GM12892 (cell line): ENCODE measurements at regions not wholly inside any gene's neighbourhood (a gene's known extent, or its start where the extent isn't known, plus 50 kb on each side); places are given as distances from the start of the nearest gene placed in this dataset.

Source experiments
- DNase-seq: peaks from one replicate; pipeline ENCODE4 v3.0.0; 2011; ENCODE audit not compliant: insufficient read length
- FAIRE-seq: peaks from 2 replicates; lab custom pipeline; 2011; peaks lifted over from hg19 to GRCh38; lab: Jason Lieb, UNC
- POLR2A ChIP-seq: IDR thresholded peaks from 2 replicates; pipeline ENCODE4 v1.6.1; 2011; ENCODE audit warnings: low read depth, low read length, control low read depth
- POLR2AphosphoS5 ChIP-seq: IDR thresholded peaks from 2 replicates; pipeline ENCODE4 v1.6.1; 2011; ENCODE audit warnings: low read depth, low read length, control low read depth
- TAF1 ChIP-seq: IDR thresholded peaks from 2 replicates; pipeline ENCODE4 v1.6.1; 2011; ENCODE audit warnings: low read depth, mild to moderate bottlenecking, control low read depth, low read length, borderline replicate concordance

GRCh38 chrX:44036336-44036735 is 63.1 kb upstream of the NDP start:
- no peak for FAIRE-seq
- TF ChIP-seq POLR2A (no peak), TAF1 (no peak), POLR2AphosphoS5 (no peak)
- DNase-seq = no peak

- FAIRE-seq (no peak), DNase-seq (no peak)
- no peak for TF ChIP-seq POLR2A
- TF ChIP-seq POLR2AphosphoS5 = no peak
- no peak for TF ChIP-seq TAF1
These were observed 62.4 kb upstream of the NDP start for GRCh38 chrX:44035571-44035970.

- TF ChIP-seq POLR2A (no peak), TAF1 (no peak), POLR2AphosphoS5 (no peak)
- FAIRE-seq (no peak), DNase-seq (no peak)
These were observed 59.3 kb upstream of the NDP start for GRCh38 chrX:44032479-44032878.

GRCh38 chrX:44025555-44025954 is 52.4 kb upstream of the NDP start:
- TF ChIP-seq POLR2AphosphoS5 (no peak), TAF1 (no peak), POLR2A (no peak)
- FAIRE-seq (no peak), DNase-seq (no peak)
